Inflammatory macrophage (primary cell): ENCODE measurements at regions not wholly inside any gene's neighbourhood (a gene's known extent, or its start where the extent isn't known, plus 50 kb on each side); places are given as distances from the start of the nearest gene placed in this dataset.
"Not testable (repeated sequence)": the region's sequence is repeated elsewhere in the genome, so short reads cannot be mapped to it uniquely, and the experiment has no call there.

ENCODE experiments used
- DNase-seq, 2 donors: peaks; one replicate each; pipeline ENCODE4 v3.0.0-alpha.2; 2020 to 2022

DNA sequence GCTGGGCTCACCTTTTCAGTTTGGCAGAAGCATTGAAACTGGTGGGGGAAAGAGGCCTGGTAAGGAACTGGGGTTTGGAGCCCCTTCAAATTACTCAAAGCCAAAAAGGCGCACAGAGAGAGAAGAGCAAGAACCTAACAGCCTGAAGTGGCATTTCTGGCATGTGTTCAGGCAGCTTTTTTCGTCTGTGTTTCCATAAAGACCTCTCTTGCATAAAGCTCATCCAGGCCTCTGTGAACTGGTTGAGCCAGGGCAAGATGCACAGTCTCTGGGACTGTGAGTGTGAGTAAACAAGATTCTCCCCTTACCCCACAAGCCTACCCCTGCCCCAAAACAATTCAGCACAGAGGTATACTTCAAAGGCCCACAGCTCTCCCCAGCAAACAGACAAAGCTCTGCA, 167.8 kb downstream of the QRSL1 start:
- no peak for DNase-seq

DNA sequence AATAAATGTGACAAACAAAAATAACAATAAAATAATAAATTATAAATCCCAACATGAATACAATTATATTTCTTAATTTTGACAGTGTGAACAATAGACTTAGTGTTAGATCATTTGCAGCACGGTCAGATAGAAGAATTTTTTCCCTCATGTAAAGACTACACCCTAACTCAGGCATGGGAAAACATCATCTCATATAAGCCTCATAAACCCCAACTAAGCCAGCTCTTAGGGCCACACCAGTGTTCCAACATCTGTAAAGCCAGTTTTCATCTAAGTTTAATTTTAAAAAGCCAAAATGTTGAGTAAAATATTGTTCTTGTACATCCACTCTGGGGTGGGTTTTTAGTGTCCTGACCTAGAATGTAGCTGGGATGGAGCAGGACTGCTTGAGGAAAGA, 167.4 kb downstream of the QRSL1 start:
- no peak for DNase-seq

DNA sequence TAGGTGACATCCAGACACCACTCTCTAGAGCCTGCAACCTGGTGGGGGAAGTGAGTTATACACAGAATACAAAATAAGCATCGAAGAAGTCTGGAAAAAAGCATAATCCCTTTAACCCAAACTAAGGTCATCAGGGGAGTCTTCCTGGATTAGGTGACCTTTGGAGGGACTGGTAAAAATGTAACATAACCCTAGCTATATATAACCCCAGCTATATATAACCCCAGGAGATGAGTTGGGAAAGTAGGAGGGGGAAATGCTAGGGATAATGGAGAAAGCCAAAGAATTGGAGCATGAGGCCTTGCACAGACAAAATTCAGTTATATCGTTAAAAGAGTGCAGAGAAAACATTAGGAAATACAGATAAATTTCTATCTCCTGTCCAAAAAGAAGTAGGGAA, 164.8 kb downstream of the QRSL1 start:
- no peak for DNase-seq

DNA sequence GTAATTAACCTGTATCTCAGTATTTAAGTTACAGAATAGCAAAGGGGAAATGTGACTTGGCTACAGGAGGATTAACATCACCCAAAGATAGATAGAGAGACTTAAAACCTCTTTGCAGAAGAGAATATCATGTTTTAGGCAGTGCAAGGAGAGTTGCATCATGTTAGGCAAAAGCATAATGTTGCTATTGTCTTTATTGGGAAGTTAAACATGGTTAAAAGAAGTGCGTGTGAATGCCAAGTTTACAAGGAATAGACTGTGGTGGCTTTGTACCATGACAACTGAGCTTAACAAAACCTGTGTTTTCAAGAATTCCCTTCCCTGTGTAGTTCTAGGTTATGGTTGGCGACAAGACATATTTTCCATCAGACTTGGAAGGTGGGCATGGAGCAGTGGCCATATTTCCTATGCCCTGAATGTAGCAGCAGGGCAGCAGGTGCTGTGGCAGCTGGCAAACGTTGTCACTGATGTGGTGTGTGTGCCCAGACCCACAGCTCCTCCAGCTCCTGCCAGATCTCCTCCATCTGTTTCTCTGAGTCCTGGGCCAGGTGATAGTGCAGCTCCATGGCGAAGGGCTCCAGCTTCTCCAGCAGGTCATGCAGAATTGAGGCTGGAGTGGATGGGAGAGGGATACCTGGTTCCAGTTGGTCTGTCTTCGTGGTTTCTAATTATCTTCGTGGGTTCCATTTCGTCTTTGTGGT, 163.3 kb downstream of the QRSL1 start:
- no peak for DNase-seq

DNA sequence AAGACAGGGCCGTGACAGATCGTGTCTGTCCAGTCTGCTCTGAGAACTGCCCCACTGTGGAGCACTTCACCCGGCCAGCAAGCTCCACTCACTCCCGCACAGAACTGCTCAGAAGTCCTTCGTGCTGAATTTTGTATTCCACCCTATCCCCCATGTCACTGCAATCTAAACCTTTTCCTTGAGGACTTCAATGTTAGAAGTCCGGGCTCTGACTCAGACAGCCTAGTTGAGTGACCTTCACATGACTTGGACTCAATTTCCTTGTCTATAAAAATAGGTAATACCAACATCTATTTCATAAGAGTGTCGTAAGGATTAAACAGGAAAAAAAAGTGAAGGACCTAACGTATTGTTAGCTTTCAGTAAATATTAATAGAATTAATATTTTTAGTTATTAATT, 161.6 kb downstream of the QRSL1 start:
- no peak for DNase-seq

DNA sequence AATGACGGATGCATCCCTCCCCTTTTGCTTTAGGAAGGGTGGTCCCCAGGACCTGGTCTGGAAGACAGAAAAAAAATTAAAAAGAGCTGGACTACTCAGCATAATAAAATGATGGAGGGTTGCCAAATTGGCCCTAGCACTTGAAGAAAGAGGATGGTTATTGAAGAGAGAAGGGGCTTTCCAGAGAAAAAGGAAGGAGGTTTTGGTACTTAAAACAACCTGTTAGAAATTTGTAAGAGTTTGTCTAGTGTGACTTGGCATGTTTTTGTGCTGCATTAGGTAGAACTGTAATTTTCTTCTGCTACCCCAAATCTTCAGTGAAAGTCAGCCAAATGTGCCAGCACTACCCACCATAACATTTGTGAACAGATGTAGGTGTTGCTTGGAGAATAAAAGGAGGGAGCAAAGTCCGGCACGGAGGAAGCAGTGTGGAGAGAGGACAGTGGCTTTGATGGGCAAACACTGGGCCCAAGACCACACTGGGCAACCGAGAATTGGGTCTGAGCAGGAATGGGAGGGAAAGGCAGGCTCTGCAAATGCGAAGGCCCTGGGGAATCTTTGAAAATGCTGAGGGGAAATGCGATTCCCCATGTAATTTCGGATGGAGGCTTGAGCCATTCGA, 160.9 kb downstream of the QRSL1 start:
- DNase-seq, result no peak

DNA sequence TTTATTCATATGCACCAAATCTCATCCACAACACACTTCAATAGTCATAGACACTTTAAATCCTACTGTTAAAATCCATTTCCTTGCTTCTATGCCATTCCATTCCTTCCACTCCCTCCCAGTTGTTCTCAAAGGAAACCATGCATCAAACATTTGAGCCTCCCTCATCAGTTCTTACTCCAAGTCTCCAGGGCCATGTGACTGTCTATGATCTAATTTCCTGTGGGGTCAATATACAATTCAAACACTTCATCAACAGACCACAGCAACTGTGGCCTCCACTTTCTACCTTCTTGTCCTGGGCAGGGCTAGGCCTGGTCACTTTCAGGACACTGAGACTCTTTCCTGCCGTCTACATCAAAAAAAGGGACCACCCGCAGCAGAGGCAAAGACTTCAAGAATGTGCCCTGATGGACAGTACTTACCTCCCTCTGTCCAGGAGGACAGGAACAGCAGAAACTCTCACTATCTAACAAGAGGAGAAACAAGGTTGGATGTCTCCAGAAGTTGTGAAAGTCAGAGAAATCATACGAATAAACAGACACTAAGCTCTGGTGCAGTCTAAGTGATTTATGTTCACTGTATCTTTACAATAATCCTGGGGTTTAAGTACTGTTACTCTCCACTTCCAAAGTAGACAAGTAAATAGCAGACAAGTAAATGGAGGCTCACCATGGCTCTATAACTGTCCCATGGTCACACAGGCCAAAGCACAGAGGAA, 160.2 kb downstream of the QRSL1 start:
- no peak for DNase-seq

DNA sequence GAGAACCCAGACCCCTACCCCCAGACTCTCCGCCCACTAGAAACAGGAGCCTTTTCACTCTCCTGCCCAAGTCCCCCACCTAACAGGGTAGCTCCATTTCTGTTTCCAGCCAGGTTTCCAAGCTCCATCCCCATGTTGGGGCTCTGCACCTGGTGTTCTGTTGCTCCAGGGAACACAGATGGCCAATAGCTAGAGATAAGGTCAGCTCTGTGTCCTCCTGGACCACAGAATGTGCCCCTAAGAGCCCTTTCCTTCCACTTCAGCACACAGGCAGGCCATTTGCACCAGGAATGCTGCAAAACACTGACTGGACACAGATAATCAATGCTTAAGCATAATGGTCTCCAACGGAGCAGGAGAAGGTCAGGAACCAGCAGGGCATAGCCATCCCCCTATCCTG, 159.4 kb downstream of the QRSL1 start:
- no peak for DNase-seq

DNA sequence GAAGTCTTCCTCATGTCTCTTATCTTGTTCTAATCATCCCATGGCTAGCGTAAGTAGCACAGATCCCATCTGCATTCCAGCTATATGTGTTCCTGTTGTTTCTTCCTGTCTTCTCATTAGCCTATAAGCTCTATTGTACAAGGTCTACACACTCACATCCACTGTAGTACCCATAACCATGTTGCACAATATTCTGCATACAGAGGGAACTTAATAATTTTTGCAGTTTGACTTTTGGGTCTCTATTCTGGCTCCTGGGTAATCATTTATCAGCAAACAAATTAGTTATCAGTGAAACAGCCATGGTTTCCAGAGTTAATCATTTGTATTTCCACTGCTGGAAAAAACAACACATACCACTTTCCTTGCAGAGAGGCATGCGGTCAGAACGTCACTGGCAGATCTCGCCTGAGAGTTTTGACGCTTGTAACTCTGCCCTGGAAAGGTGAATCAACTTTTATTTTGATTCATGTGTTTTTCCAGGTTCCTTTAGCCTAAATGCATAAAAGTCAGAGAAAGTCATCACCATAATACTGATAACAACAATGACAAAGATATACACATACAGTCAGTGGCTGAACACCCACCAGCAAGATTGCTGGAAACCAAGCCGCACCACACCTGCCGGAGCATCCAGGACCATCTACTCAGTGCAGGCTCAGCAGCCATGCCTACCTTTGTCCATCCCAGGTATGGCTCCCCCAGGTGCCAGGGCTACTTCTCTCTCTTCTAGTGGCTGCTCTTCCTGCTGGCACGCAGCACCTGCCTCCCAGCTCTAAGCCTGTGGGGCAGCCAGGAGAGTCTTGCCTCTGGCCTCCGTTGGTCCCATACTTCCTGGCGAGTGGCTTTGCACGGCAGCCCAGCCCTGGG, 158.2 kb downstream of the QRSL1 start:
- DNase-seq, result no peak

DNA sequence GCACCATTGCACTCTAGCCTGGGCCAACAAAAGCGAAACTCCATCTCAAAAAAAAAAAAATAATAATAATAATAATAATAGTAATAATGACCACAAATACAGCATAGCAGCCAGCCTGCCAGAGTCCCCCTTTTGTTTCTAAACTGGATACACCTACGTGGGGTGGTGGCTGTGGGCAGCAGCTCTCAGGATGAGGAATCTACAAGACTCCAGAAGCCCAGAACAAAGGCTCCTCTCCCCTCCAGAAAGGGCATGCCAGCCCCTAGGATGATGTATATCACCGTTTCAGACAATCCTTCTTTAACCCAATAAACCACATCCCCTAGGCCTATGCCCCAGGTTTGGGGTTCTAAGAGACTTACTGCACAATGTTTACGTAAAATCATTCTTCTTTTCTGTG, 155.9 kb downstream of the QRSL1 start:
- no peak for DNase-seq

DNA sequence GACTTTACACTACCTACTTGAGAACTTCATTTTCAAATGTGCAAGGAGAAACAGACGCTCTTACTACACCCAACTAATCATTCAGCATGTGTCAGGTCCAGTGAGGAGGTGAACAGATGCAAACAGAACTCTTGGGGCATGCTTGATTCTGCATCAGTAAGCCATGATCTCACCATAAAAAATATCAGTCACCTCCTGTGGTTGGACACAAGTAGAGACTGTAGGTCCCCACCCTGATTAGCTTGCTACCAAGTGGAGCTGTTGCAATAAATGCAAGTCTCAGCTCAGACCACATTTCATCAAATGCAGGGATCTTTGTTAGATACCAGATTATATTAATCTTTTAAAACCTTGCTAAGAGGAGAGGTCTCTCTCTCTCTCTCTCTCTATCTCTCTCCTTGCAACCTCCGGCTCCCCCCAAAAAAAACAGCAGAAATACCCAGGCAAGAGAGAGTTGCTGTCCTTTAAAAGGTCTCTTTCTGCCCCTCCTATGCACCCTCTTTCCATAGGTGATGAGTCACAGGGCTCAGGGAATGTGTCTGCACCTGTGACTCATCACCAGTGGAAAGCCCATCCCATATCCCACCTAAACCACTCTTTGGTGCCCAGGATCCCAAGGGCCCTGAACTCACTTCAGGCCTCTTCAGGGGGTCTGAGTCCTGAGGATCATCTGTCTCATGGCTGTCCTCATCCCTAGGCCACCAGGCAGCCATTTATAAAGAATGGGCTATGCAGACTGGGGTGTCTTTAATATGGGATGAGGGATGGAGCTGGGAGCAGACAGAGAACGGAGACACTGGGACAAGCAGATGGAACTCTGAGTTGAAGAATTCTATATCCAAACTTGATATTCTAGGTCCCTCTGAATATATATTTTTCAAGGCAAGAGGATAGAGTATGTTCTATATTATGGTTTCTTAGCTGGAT, 154.5 kb downstream of the QRSL1 start:
- DNase-seq, result no peak

DNA sequence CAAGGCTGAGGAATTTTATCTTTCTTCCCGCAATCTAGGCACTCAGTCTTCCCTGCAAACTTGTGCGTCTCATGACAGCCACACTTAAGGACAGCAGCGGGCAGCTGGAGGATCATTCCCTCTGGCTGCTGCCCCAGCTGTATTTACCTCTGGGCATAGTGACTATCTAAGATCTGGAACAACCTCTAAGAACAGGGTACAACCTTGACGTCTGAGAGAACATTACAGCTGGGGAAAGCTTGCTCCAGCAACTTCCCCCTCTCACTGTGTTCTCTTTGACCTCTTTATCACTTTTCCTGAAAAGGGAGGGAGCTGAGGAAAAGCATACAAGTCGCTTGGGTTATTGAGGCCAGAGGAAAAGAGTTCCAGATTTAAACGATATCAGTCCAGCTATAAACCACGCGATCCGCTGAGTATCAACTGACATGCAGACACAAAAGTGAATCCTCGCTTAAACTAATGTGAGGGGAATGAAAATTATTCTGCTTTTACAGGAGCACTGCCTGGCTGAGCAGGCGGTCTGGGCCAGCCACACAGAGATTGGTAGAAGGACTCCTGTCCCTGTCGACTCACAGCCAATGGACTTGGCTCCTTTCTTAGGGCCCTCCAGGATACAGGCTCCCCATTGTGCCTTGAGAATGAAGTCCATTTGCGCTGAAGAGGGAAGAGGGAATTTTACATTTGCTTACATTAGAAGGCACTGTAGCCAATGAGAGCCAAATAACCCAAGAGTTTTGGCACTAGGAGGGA, 153.3 kb downstream of the QRSL1 start:
- no peak for DNase-seq

DNA sequence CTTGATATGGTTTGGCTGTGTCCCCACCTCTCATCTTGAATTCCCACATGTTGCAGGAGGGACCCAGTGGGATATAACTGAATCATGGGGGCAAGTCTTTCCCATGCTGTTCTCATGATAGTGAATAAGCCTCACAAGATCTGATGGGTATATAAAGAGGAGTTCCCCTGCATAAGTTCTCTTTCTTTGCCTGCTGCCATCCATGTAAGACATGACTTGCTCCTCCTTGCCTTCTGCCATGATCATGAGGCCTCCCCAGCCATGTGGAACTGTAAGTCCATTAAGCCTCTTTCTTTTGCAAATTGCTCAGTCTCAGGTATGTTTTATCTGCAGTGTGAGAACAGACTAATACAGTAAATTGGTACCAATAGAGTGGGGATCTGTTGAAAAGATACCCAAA, 150.2 kb downstream of the QRSL1 start:
- not testable (repeated sequence) for DNase-seq

DNA sequence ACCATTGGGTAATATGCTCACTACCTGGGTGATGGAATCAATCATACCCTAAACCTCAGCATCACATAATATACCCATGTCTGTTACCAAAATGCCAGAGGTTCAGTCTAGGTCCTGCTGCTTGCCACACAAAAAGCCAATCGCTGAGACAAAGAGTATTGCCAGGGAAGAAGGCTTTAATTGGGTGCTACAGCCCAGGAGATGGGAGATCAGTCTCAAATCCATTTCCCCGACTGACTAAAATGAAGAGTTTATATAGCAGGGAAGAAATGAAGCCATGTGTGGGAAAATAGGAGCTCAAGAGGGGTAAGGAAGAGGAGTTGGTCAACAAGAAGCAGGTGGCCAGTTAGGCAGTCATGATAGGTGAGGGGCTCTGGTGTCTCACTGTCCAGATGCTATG, 149.6 kb downstream of the QRSL1 start:
- DNase-seq, result no peak

DNA sequence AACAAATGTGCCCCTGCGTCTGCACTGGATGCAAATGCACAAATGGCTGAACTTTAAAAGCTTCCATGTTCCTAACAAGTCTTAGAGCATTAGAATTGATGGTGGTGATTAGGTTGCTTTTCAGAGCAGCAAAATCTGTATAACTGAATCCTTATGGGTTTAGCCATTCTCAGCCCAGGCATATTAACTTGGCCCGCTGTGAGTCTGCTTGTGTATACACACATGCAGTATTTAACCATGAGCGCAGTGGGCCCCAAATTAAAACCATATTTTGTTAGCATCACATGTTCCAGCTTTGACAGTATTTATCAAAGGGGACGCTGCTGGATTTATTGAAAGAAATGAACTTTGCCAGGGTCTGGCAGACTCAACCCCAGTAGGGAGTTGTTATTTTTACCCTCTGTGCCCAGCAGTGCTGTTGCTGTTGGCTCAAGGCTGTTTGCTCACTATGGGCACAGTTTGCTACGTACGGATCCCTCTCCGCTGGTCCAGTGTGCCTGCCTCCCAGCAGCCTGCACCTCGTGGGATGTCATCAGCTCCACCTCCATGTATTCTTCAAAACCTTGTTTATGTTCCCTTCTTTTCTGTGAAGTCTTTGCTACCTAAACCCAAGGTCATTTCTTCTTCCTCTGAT, 144.7 kb downstream of the QRSL1 start:
- no peak for DNase-seq

DNA sequence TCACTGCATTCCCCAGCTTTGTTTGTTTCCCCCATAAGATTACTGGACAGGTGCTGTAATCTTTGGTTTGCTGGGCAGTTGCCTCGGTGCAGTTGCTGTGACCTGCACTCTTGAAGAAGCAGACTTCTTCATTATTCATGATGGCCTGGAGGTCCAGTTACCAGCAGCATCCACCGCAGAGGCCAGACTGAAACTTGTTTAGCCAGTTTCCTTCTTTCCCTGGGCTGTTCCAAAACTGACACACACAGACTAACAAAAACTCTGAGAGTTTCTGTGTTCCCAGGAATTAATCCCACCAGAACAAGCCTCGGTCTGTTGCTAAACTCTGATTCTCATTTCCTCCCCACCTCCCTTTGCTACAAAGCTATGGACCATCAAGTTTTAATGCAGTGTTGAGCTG, 144.1 kb downstream of the QRSL1 start:
- no peak for DNase-seq

DNA sequence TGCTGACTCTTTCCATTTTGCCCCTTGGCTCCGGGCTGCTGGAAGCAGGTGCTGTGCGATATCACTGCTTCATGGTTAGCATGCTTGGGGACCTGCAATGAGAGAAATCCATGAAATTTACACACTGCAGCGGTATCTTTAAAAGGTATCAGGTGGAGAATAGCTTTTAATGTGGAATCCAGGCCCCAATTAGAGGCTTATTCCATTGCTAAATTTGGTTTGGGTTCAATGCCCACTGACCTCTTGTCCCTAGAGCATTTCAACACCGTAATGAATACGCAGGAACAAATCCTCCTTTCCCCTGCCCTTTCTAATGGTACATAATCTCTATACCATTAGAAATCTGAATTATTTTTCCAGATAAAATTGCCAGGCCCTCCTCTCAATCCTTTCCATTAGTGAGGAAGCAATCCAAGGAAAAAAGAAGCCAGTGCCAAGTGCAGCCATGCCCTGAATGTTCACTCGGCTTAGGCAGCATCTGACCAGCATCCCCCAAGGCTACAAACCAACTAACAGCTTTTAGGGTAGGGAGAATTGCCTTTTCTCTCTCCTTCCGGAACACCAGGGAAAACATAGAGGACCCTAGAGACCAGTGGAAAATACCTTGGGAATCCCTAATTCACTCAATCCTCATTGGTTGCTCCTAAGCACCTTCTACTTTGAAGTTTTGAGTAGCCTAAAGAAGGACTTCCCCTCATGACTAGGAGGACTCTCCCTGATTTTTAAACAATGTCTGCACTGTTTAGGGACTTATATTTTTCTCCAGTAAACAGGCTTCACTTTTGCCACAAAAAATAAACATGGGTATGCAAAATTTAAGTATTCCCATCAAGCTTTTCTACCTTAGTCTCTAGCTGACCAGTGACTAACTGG, 143.1 kb downstream of the QRSL1 start:
- DNase-seq, result no peak

DNA sequence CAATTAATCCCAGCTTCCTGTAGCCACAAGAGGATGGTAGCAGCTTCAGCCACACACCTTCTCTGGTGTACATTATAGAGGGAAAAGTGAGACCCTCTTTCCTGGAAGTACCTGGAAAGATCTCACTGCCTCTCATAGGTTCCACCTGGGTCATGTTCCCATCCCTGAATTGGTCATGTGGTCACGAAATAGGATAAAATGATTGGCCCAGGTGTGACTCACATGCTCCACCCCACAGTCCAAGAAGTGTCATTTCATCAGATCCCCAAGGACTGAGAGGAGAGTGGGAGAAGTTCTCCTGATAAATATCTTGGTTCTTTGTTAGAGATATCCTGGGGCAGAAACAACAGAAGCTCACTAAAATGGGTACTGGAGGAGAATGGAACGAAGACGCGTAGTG, 142.4 kb downstream of the QRSL1 start:
- no peak for DNase-seq

DNA sequence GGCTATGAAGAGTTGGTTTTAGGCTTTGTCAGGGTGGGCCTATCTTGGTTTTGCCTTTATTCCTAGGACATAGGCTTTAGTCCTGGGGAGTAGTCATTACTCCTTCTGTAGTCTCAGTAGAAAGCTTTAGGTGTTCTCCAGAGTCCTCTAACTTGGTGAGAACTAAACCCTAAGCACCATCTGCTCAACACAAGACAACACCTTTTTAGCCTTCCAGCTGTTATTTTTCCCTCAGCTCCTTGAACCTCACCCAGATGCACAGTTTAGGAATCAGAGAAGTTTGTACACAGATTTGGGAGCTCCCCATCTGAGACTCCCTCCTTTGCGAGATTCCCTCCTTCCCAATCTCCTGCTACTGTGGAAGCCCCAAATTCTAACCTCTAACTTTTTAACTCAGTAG, 141.3 kb downstream of the QRSL1 start:
- no peak for DNase-seq

DNA sequence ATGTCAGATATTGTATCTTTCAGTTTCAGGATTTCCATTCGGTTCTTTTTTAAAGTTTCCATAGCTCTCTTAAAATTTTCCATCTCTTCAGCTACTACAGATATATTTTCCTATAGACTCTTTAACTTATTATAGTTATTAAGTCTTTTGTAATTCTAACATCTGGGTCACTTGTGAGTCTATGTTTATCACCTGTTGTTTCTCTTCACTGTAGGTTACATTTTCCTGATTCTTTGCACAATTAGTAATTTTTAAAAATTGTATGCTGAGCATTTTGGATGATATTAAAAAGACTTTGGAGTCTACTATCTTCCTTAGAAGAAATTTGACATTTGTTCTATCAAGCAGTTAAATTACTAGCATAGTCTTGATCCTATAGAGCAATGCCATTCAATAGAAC, 140.7 kb downstream of the QRSL1 start:
- DNase-seq, result no peak
